Omental fat pad (tissue), 3 donors: ENCODE measurements at regions not wholly inside any gene's neighbourhood (a gene's known extent, or its start where the extent isn't known, plus 50 kb on each side); places are given as distances from the start of the nearest gene placed in this dataset.

Experiments
- ATAC-seq: fragments of 150-250 bp; one replicate; pipeline ENCODE4 v1.9.1; 2016; ENCODE audit warnings: mild to moderate bottlenecking, moderate library complexity; ENCODE audit not compliant: low FRiP score
- DNase-seq: peaks from one replicate; pipeline ENCODE4 v3.0.0-alpha.2; 2019; ENCODE audit warnings: low spot score
- CTCF ChIP-seq, 3 donors: fragments of 450-650 bp; IDR thresholded peaks; one replicate each; pipeline ENCODE4 v1.5.1; 2016 to 2017; ENCODE audit warnings: antibody characterized with exemption in 3 of 3, mild to moderate bottlenecking in 3 of 3, moderate library complexity in 2 of 3

GRCh38 chr5:167147879-167148278 lies 1143.6 kb upstream of the WWC1 start:
- DNase-seq (no peak), ATAC-seq (no peak)
- no peak for TF ChIP-seq CTCF (IDR thresholded peaks at IDR 0.05)

GRCh38 chr5:167150661-167151060 lies 1140.8 kb upstream of the WWC1 start:
- TF ChIP-seq CTCF (IDR thresholded peaks at IDR 0.05) = no peak
- no peak for DNase-seq
- ATAC-seq = no peak

- DNase-seq = no peak
- no peak for TF ChIP-seq CTCF (IDR thresholded peaks at IDR 0.05)
Measured at GRCh38 chr5:167152561-167152960, 1138.9 kb upstream of the WWC1 start.

GRCh38 chr5:167155387-167156005 lies 1135.9 kb upstream of the WWC1 start:
- TF ChIP-seq CTCF (IDR thresholded peaks at IDR 0.05) = no peak
- no peak for DNase-seq
- ATAC-seq = no peak

More at GRCh38 chr5:167152561-167152960, 1138.9 kb upstream of the WWC1 start:
- ATAC-seq = no peak

- ATAC-seq = no peak
- no peak for TF ChIP-seq CTCF (IDR thresholded peaks at IDR 0.05)
- DNase-seq = no peak
Measured at GRCh38 chr5:167156446-167156845, 1135.0 kb upstream of the WWC1 start.

- TF ChIP-seq CTCF (IDR thresholded peaks at IDR 0.05) = no peak
- DNase-seq (no peak), ATAC-seq (no peak)
Measured at GRCh38 chr5:167158588-167158987, 1132.9 kb upstream of the WWC1 start.

GRCh38 chr5:167160388-167160787 lies 1131.1 kb upstream of the WWC1 start:
- ATAC-seq (no peak), DNase-seq (no peak)
- no peak for TF ChIP-seq CTCF (IDR thresholded peaks at IDR 0.05)
